Activated naive CD8-positive, alpha-beta T cell treated with anti-CD3 and anti-CD28 coated beads, Interleukin-2, amount 10 ng/mL, durations not matched to agents 7 days and 5 days (primary cell): ENCODE measurements at regions not wholly inside any gene's neighbourhood (a gene's known extent, or its start where the extent isn't known, plus 50 kb on each side); places are given as distances from the start of the nearest gene placed in this dataset.
"Not testable (repeated sequence)": the region's sequence is repeated elsewhere in the genome, so short reads cannot be mapped to it uniquely, and the experiment has no call there.

Experiments
- ATAC-seq: fragments of 150-1000 bp; cut with Tn5 transposase; one replicate; pipeline ENCODE4 v1.10.0; 2021; ENCODE audit warnings: low read depth, moderate library complexity
- POLR2A ChIA-PET: fragments of 350-600 bp; sonication (Branson Sonifier 250); formaldehyde crosslinking; loops from one replicate; lab custom pipeline; 2021; ENCODE audit warnings: antibody characterized with exemption; lab: Charles Lee
- DNase-seq: peaks from one replicate; pipeline ENCODE4 v3.0.0; 2021
- H3K27ac Mint-ChIP-seq: one replicate; pipeline ENCODE4 v1.8.0; 2022; ENCODE audit warnings: mild to moderate bottlenecking, mixed read lengths
- H3K27me3 Mint-ChIP-seq: one replicate; pipeline ENCODE4 v1.8.0; 2022; ENCODE audit warnings: mild to moderate bottlenecking, moderate library complexity, mixed read lengths
- H3K36me3 Mint-ChIP-seq: one replicate; pipeline ENCODE4 v1.8.0; 2021; ENCODE audit warnings: mild to moderate bottlenecking, mixed read lengths
- H3K4me1 Mint-ChIP-seq: one replicate; pipeline ENCODE4 v1.8.0; 2021; ENCODE audit warnings: mixed read lengths
- H3K4me3 Mint-ChIP-seq: one replicate; pipeline ENCODE4 v1.8.0; 2022; ENCODE audit warnings: mild to moderate bottlenecking, moderate library complexity, mixed read lengths
- H3K9me3 Mint-ChIP-seq: one replicate; pipeline ENCODE4 v1.8.0; 2021; ENCODE audit warnings: mixed read lengths

DNA sequence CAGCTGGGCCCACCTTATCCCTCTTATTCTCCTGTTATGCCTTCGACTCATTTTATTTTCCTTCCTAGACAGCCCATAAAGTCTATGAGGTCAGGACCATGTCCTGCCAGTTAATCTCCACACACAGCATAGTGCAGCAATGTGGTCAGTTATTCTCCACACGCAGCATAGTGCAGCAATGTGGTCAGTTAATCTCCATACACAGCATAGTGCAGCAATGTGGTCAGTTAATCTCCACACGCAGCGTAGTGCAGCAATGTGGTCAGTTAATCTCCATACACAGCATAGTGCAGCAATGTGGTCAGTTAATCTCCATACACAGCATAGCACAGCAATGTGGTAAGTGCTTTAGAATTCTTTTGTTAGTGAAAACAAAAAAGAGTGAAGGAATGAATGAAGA, 77.8 kb downstream of the TEX36 start:
- no peak for ATAC-seq
- no peak for DNase-seq
- no peak overlapping the region for H3K27ac Mint-ChIP-seq
- no peak overlapping the region for H3K4me3 Mint-ChIP-seq
- no peaks in the 10 kb centered on the region for H3K4me1 Mint-ChIP-seq
- no peaks in the 10 kb centered on the region for H3K36me3 Mint-ChIP-seq
- peaks cover 3% of the 10 kb centered on the region for H3K9me3 Mint-ChIP-seq
- H3K27me3 Mint-ChIP-seq: no peaks in the 10 kb centered on the region
- POLR2A ChIA-PET: no interaction called here

DNA sequence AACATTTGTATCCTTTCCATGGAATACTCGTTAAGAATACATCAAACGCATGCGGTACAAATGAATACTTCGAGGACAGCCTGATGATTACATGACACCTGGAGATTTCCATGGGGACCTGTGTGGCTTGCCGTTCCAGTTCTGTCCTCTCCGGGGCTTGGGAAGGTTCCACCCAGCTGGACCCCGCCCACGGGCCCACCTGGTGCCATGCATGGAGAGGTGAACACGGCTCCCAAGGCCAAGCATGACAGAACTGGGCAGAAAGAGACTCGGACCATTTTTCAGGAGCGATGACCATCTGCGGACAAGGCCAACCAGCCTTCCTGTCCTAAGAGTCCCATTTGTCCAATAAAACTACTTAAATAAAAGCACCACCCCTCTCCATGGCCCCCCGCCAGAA, 80.1 kb downstream of the TEX36 start:
- no peak overlapping the region for H3K4me3 Mint-ChIP-seq
- peaks cover 5% of the 10 kb centered on the region for H3K36me3 Mint-ChIP-seq
- POLR2A ChIA-PET: no interaction called here
- H3K27ac Mint-ChIP-seq: no peak overlapping the region
- no peaks in the 10 kb centered on the region for H3K27me3 Mint-ChIP-seq
- H3K9me3 Mint-ChIP-seq: peaks cover 7% of the 10 kb centered on the region
- DNase-seq (no peak), ATAC-seq (no peak)
- H3K4me1 Mint-ChIP-seq: peaks cover 4% of the 10 kb centered on the region

DNA sequence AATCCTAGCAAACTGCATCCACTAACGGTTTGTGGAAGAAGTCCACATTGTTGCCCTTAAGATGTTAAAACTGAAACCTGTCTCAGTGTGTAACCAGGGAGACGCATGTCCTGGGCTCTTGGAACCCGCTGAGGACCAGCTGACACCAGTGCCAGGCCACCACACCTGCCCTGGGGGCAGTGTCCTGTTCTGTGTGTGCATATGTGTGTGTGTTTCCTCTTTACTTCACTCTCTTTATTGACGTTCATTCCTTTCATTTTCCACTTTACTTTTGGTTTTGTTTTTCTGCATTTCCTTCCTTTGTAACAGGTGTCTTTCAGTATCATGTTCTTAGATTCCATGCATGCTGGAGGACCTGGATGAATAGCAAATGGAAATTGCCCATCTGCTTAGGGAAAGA, 83.8 kb downstream of the TEX36 start:
- POLR2A ChIA-PET: no interaction called here
- peaks cover 6% of the 10 kb centered on the region for H3K36me3 Mint-ChIP-seq
- peaks cover 4% of the 10 kb centered on the region for H3K4me1 Mint-ChIP-seq
- no peaks in the 10 kb centered on the region for H3K27me3 Mint-ChIP-seq
- H3K4me3 Mint-ChIP-seq: peak overlapping the region; percentile 49
- H3K9me3 Mint-ChIP-seq: peaks cover 11% of the 10 kb centered on the region
- ATAC-seq: peak; percentile 58
- peak overlapping the region; percentile 75 for H3K27ac Mint-ChIP-seq
- no peak for DNase-seq

DNA sequence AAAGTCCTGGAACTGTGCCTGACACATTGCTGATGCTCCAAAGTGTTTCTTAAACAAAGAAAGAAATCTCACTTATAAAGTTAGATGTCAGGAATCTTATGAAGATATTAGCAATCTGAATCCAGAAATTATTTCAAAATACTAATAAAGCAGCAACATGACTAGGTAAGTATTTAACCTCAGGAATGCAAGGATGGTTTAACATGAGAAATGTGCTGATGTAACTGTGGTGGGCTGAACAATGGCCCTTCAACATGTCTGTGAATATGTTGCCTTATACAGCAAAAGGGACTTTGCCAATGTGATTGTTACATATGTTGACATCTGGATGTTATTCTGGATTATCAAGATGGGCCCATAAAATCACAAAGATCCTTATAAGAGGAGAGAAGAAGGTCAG, 87.1 kb downstream of the TEX36 start:
- peaks cover 6% of the 10 kb centered on the region for H3K36me3 Mint-ChIP-seq
- no peaks in the 10 kb centered on the region for H3K27me3 Mint-ChIP-seq
- H3K27ac Mint-ChIP-seq: no peak overlapping the region
- DNase-seq (no peak), ATAC-seq (no peak)
- H3K9me3 Mint-ChIP-seq: peaks cover 11% of the 10 kb centered on the region
- no peak overlapping the region for H3K4me3 Mint-ChIP-seq
- peaks cover 4% of the 10 kb centered on the region for H3K4me1 Mint-ChIP-seq
- POLR2A ChIA-PET: no interaction called here

DNA sequence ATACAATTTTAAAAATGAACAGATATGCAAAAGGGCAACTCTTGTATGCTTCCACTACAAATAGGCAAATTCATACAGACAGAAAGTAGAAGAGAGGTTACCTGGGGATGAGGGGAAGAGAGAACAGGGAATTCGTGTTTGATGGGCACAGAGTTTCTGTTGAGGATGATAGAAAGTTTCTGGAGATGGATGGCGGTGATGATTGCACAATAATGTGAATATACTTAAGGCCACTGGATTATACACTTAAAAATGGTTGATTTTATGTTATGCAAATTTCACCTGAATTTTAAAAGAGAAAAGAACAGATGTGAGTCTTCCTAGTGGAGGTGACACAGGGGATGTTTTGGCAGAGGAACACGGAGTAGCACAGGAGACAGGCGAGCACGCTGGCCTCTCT, 89.3 kb downstream of the TEX36 start:
- no peak overlapping the region for H3K4me3 Mint-ChIP-seq

DNA sequence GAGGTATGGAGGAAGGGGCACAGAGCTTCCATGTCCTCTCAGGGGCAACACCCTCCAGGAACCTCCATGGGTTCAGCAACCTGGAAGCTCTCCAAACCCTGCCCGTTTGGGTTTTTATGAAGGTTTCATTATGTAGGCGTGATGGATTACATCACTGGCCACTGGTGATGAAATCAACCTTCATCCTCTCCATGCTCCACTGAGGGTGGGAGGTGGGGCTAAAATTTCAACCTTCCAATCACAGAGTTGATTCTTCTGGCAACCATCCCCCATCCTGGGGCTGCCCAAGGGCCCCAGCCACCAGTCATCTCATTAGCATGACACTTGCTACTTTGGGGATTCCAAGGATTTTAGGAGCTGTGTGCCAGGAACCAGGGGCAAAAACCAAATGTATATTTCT, 90.1 kb downstream of the TEX36 start:
- no peak overlapping the region for H3K27ac Mint-ChIP-seq
- POLR2A ChIA-PET: no interaction called here
- peaks cover 2% of the 10 kb centered on the region for H3K36me3 Mint-ChIP-seq
- peaks cover 4% of the 10 kb centered on the region for H3K9me3 Mint-ChIP-seq
- no peaks in the 10 kb centered on the region for H3K4me1 Mint-ChIP-seq
- DNase-seq (no peak), ATAC-seq (no peak)
- no peak overlapping the region for H3K4me3 Mint-ChIP-seq
- H3K27me3 Mint-ChIP-seq: no peaks in the 10 kb centered on the region

More for the DNA sequence above, 89.3 kb downstream of the TEX36 start:
- ATAC-seq (no peak), DNase-seq (no peak)
- POLR2A ChIA-PET: no interaction called here
- no peaks in the 10 kb centered on the region for H3K4me1 Mint-ChIP-seq
- peaks cover 4% of the 10 kb centered on the region for H3K9me3 Mint-ChIP-seq
- H3K36me3 Mint-ChIP-seq: peaks cover 2% of the 10 kb centered on the region
- no peaks in the 10 kb centered on the region for H3K27me3 Mint-ChIP-seq
- no peak overlapping the region for H3K27ac Mint-ChIP-seq

DNA sequence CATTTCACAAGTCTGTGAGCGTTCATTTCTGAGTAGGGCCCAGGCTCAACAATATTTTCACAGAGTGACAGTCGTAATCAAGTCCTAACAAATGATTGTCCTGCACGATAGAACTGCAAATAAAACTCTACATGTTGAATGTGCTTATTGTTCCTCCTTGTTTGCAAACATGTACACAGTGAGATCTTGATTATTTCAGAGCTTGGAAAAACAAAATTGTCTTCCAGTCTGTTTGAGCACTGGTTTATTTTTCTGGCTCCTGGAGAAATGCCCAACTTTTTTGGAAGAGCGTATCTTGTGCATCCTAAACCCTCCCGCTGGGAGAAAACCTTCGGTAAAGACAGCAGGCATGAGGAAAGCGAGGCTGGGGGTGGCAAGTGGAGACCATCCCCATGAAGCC, 91.1 kb downstream of the TEX36 start:
- POLR2A ChIA-PET: no interaction called here
- DNase-seq: no peak
- Mint-ChIP-seq H3K4me3 (no peak overlapping the region), H3K9me3 (peaks cover 4% of the 10 kb centered on the region), H3K27ac (no peak overlapping the region), H3K27me3 (no peaks in the 10 kb centered on the region), H3K4me1 (no peaks in the 10 kb centered on the region), H3K36me3 (peaks cover 2% of the 10 kb centered on the region)
- no peak for ATAC-seq

DNA sequence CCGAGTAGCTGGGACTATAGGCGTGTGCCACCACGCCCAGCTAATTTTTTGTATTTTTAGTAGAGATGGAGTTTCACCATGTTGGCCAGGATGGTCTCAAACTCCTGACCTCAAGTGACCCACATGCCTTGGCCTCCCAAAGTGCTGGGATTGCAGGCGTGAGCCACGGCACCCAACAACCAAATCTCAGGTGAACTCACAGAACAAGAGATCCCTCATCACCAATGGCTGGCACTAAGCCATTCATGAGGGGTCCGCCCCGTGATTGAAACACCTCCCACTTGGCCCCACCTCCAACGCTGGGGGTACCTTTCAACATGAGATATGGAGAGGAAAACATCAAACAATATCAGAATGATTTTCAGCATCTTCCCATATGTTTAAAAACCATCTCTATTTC, 94.2 kb downstream of the TEX36 start:
- H3K4me3 Mint-ChIP-seq, H3K36me3 Mint-ChIP-seq, H3K27ac Mint-ChIP-seq, DNase-seq, POLR2A ChIA-PET, H3K27me3 Mint-ChIP-seq, ATAC-seq, H3K9me3 Mint-ChIP-seq, H3K4me1 Mint-ChIP-seq: not testable (repeated sequence)

DNA sequence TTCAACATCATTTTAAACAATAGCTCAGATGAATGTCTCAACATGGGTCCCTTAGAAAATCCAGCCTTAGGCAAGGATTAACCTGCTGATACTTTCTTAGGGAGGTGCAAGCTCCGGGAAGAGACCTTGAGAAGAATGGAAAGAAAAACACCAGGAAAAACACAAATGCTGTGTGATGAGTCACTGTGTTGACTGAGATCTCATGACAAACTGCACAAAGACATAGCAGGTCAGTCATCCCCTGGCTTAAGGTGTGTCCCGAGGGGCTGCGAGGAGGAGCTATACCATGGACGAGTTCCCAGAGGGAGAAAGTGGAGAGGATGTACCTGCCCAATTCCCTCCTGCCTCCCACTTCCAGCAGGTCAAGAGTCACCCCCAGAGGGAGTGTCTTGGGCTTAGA, 98.0 kb downstream of the TEX36 start:
- POLR2A ChIA-PET: no interaction called here
- no peaks in the 10 kb centered on the region for H3K4me1 Mint-ChIP-seq
- H3K4me3 Mint-ChIP-seq: no peak overlapping the region
- no peaks in the 10 kb centered on the region for H3K36me3 Mint-ChIP-seq
- ATAC-seq (no peak), DNase-seq (no peak)
- H3K9me3 Mint-ChIP-seq: no peaks in the 10 kb centered on the region
- H3K27ac Mint-ChIP-seq: no peak overlapping the region
- peaks cover 4% of the 10 kb centered on the region for H3K27me3 Mint-ChIP-seq

DNA sequence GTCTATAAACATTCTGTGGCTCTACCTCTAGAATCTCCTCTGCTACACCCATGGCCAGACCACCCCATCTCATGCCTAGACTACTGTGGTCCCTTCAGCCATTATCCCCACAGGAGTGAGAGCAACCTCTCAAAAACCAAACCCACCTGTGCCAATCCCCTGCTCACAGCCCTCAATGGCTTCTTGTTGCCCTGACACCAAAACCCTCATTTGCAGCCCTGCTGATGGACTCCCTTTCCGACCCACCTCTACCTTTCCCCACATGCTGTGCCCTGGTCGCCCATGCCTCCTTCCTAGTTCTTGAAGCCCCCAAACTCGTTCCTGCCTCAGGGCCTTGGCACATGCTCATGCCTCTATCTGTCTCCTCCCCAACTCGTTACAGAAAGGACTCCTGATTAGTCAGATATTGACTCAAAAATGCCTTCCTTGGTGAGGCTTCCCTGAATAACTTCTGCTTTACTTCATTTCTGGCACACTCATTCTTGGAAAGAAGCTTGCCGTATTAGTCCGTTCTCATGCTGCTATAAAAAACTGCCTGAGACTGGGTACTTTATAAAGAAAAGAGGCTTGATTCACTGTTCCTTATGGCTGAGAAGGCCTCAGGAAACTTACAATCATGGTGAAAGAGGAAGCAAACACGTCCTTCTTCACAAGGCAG, 104.2 kb downstream of the TEX36 start:
- Mint-ChIP-seq H3K27ac (no peak overlapping the region), H3K4me1 (no peaks in the 10 kb centered on the region)
- no peak for ATAC-seq

DNA sequence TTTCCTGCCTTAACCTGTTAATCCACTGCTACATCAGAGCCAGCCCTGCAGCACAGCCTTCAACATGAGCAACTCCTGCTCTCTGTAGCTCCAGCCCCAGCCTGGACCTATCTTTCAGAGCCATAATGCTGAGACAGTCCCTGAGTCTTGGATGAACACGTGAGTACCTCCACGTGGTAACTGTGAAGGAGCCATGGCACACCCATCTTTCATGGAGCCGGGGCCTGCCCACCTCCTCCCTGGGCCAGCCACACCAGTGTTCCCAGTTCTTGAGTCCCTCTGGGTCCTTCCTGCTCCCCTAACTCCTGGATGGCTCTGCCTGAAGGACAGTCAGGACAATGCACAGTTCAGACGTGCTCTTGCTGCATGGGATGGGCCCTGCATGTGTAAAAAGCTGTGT, 107.1 kb downstream of the TEX36 start:
- H3K36me3 Mint-ChIP-seq: no peaks in the 10 kb centered on the region
- H3K4me3 Mint-ChIP-seq: no peak overlapping the region
- no peak overlapping the region for H3K27ac Mint-ChIP-seq

More for the DNA sequence above, 104.2 kb downstream of the TEX36 start:
- POLR2A ChIA-PET: no interaction called here
- Mint-ChIP-seq H3K4me3 (no peak overlapping the region), H3K9me3 (peaks cover 5% of the 10 kb centered on the region), H3K27me3 (peaks cover 4% of the 10 kb centered on the region), H3K36me3 (no peaks in the 10 kb centered on the region)
- no peak for DNase-seq

DNA sequence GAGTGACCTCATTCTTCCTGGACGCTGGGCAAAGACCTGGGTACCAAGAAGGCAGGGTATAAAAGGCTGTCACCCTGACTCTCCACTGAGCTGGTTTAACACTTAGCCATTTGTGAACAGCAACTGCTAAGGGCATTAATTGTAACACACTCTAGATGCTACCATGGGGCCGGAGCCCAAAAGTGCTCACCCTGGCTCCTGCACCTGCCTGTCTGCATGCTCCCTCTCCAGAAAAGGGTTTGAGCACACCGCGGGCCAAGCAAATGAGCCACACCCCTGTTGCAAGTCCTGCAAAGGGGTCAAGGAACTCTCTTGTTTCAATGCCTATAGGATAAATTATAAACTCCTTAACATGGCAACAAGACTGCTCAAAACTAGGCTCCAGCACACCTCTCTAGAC, 114.8 kb downstream of the TEX36 start:
- POLR2A ChIA-PET: no interaction called here
- no peak overlapping the region for H3K27ac Mint-ChIP-seq
- peaks cover 4% of the 10 kb centered on the region for H3K27me3 Mint-ChIP-seq
- no peak overlapping the region for H3K4me3 Mint-ChIP-seq
- no peaks in the 10 kb centered on the region for H3K9me3 Mint-ChIP-seq
- ATAC-seq (no peak), DNase-seq (no peak)
- H3K4me1 Mint-ChIP-seq: no peaks in the 10 kb centered on the region
- H3K36me3 Mint-ChIP-seq: no peaks in the 10 kb centered on the region

More for the DNA sequence above, 107.1 kb downstream of the TEX36 start:
- POLR2A ChIA-PET: no interaction called here
- Mint-ChIP-seq H3K27me3 (peaks cover 4% of the 10 kb centered on the region), H3K9me3 (peaks cover 5% of the 10 kb centered on the region), H3K4me1 (no peaks in the 10 kb centered on the region)
- no peak for DNase-seq
- ATAC-seq: no peak

DNA sequence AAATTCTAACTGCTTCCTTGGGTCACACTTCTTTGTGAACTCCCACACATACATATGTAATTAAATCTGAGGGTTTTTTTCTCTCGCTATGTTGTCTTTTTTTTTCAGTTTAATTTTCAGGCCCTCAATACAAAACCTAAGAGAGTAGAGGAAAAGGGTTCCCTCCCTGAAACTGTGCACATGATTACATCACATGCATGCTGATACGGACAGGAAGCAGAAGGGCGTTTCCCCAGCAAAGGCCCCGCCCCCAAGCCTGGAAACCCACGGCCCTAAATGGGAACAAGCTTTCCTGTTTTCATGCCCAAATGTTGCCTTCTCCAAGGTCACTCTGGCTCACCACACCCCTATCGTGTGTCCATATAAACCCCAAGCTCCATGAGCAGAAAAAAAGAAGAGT, 115.4 kb downstream of the TEX36 start:
- Mint-ChIP-seq H3K27ac (no peak overlapping the region), H3K36me3 (no peaks in the 10 kb centered on the region)
- POLR2A ChIA-PET: no interaction called here

DNA sequence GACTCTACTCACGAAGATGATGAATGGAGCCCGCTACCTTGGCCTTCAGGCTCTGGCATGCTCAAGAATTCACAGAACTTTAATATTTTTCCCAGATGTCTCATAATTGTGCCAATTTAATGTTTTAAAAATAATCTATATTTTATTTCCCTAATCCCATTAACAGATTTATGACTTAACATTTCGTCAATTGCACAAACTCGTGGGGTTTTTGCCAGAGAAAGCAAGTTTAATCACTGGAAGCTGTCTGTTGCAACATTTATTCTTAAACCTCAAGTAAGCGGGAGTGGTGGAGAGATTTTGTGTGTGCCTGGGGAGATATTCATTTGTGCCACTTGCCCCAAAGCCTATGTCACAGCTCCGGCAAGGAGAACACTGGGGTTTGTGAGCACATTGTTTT, 117.9 kb downstream of the TEX36 start:
- DNase-seq: no peak
- no peak overlapping the region for H3K4me3 Mint-ChIP-seq
- no peaks in the 10 kb centered on the region for H3K4me1 Mint-ChIP-seq
- POLR2A ChIA-PET: no interaction called here
- no peak overlapping the region for H3K27ac Mint-ChIP-seq
- H3K36me3 Mint-ChIP-seq: no peaks in the 10 kb centered on the region
- ATAC-seq: no peak
- H3K27me3 Mint-ChIP-seq: no peaks in the 10 kb centered on the region
- H3K9me3 Mint-ChIP-seq: peaks cover 1% of the 10 kb centered on the region

More for the DNA sequence above, 115.4 kb downstream of the TEX36 start:
- no peak for DNase-seq
- Mint-ChIP-seq H3K27me3 (peaks cover 4% of the 10 kb centered on the region), H3K4me3 (no peak overlapping the region), H3K4me1 (no peaks in the 10 kb centered on the region), H3K9me3 (no peaks in the 10 kb centered on the region)
- no peak for ATAC-seq

DNA sequence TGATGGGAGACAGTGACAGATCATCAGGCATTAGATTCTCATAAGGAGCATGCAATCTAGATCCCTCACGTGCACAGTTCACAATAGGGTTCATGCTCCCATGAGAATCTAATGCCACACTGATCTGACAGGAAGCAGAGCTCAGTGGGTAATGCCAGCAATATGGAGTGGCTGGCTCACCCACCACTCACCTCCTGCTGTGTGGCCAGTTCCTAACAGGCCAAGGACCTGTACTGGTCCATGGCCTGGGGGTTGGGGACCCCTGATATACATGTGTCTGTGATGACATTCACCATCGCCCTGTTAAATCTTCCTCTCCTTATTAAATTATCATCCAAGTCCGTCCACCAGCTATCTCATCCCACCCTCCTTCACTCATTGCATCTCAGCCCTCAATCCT, 118.4 kb downstream of the TEX36 start:
- POLR2A ChIA-PET: no interaction called here
- Mint-ChIP-seq H3K27me3 (no peaks in the 10 kb centered on the region), H3K36me3 (no peaks in the 10 kb centered on the region), H3K27ac (no peak overlapping the region), H3K4me3 (no peak overlapping the region), H3K9me3 (peaks cover 1% of the 10 kb centered on the region), H3K4me1 (no peaks in the 10 kb centered on the region)
- ATAC-seq (no peak), DNase-seq (no peak)
